Testis (tissue), 2 donors: ENCODE measurements at regions not wholly inside any gene's neighbourhood (a gene's known extent, or its start where the extent isn't known, plus 50 kb on each side); places are given as distances from the start of the nearest gene placed in this dataset.

Experiments
- POLR2A ChIP-seq: fragments of 450-650 bp; IDR thresholded peaks from one replicate; pipeline ENCODE4 v1.6.1; 2017; ENCODE audit warnings: antibody characterized with exemption, mild to moderate bottlenecking, moderate library complexity
- TF ChIP-seq, protein P1 (sequence below), 3 experiments: fragments of 450-650 bp in 2 of 3; fragments of 200-600 bp in 1 of 3; sonication (generic) in 1 of 3; IDR thresholded peaks; one replicate each; pipeline ENCODE4 v1.5.1; 2016 to 2019; ENCODE audit warnings: antibody characterized with exemption in 3 of 3, mild to moderate bottlenecking in 2 of 3, moderate library complexity in 1 of 3

DNA sequence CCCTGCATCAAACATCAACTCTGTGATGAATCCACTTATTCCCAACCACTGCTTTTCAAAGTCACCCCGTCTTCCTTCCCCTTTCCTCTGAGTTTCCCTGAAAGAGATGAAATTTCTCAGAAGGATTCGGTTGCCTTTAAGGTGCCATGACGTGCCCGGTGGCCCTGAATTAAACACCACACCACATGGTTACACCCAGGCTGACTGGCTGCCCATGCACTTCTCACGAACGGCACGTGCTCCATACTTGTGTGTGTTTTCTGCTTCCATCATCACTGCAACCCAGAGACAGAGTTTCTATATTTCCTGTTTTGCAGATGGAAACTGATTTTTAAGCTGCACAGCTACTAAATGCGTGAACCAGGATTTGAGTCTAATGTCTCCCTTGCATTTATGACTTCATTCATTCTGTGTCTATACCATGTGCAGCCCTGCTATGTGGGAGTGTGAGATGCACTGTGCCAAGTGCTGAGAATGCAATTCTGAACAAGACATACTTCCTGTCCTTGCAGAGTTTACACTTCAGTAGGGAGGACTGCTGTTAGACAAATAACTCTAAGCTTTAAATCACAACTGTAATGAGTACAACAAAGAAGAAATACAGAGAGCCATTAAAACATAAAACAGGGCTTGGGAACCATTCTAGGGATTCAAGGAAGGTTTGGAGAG is 162.9 kb downstream of the NXNL2 start:
- TF ChIP-seq, protein P1, sequence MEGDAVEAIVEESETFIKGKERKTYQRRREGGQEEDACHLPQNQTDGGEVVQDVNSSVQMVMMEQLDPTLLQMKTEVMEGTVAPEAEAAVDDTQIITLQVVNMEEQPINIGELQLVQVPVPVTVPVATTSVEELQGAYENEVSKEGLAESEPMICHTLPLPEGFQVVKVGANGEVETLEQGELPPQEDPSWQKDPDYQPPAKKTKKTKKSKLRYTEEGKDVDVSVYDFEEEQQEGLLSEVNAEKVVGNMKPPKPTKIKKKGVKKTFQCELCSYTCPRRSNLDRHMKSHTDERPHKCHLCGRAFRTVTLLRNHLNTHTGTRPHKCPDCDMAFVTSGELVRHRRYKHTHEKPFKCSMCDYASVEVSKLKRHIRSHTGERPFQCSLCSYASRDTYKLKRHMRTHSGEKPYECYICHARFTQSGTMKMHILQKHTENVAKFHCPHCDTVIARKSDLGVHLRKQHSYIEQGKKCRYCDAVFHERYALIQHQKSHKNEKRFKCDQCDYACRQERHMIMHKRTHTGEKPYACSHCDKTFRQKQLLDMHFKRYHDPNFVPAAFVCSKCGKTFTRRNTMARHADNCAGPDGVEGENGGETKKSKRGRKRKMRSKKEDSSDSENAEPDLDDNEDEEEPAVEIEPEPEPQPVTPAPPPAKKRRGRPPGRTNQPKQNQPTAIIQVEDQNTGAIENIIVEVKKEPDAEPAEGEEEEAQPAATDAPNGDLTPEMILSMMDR (IDR thresholded peaks at IDR 0.05) = no peak
- no peak for TF ChIP-seq POLR2A
